HCT116 (cell line): ENCODE measurements at regions not wholly inside any gene's neighbourhood (a gene's known extent, or its start where the extent isn't known, plus 50 kb on each side); places are given as distances from the start of the nearest gene placed in this dataset.

ENCODE experiments used
- ATAC-seq: fragments of 200-7000 bp; cut with Tn5 transposase; 2 replicates; pipeline ENCODE4 v1.9.1; 2020; ENCODE audit warnings: mild to moderate bottlenecking, moderate library complexity
- BruUV-seq: library from RNA; stranded (reverse); fragments of 400-500 nt; replicated peaks from 2 replicates; lab custom pipeline; 2021; lab: Mats Ljungman, UMichigan
- CTCF ChIA-PET: fragments of 300-600 bp; sonication (Branson Sonifier 250); formaldehyde crosslinking; loops from one replicate; lab custom pipeline; 2021; ENCODE audit warnings: antibody characterized with exemption; lab: Charles Lee
- POLR2A ChIA-PET: fragments of 300-600, 350-600 bp; sonication (Branson Sonifier 250); formaldehyde crosslinking; loops from one replicate; lab custom pipeline; 2021; ENCODE audit warnings: antibody characterized with exemption; lab: Charles Lee
- RAD21 ChIA-PET, 2 experiments: fragments of 300-600 bp; sonication (Branson Sonifier 250); formaldehyde crosslinking; loops; one replicate each; lab custom pipeline; 2023; ENCODE audit warnings: low total read pairs in 2 of 2; ENCODE audit not compliant: uncharacterized antibody in 2 of 2, unreplicated experiment in 2 of 2, low non-redundant PET in 1 of 2; lab: Charles Lee
- DNase-seq: peaks from one replicate; pipeline ENCODE4 v3.0.0-alpha.2; 2010; ENCODE audit warnings: low read depth, low spot score
- H2AFZ ChIP-seq: fragments of 200-600 bp; shearing (Covaris generic), sonication (generic); 2 replicates; pipeline ENCODE4 v1.6.1; 2017; ENCODE audit warnings: low read depth, mixed run types, mixed read lengths, antibody characterized with exemption, low read length; ENCODE audit not compliant: poor library complexity, severe bottlenecking
- H3K27ac ChIP-seq: 2 replicates; pipeline ENCODE4 v1.5.1; 2012; ENCODE audit warnings: low read depth, low read length
- H3K27me3 ChIP-seq: fragments of 200-600 bp; sonication (generic); 2 replicates; pipeline ENCODE4 v1.6.1; 2016; ENCODE audit warnings: mixed run types, low read length, mixed read lengths; ENCODE audit not compliant: insufficient read depth
- H3K36me3 ChIP-seq, 2 experiments: fragments of 200-500 bp in 1 of 2; fragments of 200-600 bp in 1 of 2; sonication (Bioruptor generic) in 1 of 2; sonication (generic) in 1 of 2; 2 replicates each; pipeline versions ENCODE4 v1.5.1 to v1.6.1; 2014 to 2016; ENCODE audit warnings: low read length in 2 of 2, inconsistent platforms in 1 of 2, mixed read lengths in 1 of 2, mixed run types in 1 of 2; ENCODE audit not compliant: insufficient read depth in 2 of 2, control insufficient read depth in 1 of 2
- H3K4me1 ChIP-seq, 2 experiments: fragments of 200-600 bp in 1 of 2; sonication (generic) in 1 of 2; 2 replicates each; pipeline versions ENCODE4 v1.5.1 to v1.6.1; 2012 to 2017; ENCODE audit warnings: low read length in 2 of 2, inconsistent platforms in 1 of 2, mild to moderate bottlenecking in 1 of 2, mixed read lengths in 1 of 2, mixed run types in 1 of 2, moderate library complexity in 1 of 2; ENCODE audit not compliant: insufficient read depth in 2 of 2, control insufficient read depth in 1 of 2
- H3K4me2 ChIP-seq: fragments of 200-600 bp; sonication (generic); 2 replicates; pipeline ENCODE4 v1.6.1; 2017; ENCODE audit warnings: mixed run types, low read length, mixed read lengths
- H3K4me3 ChIP-seq, 2 experiments: fragments of 200-600 bp in 1 of 2; sonication (generic) in 1 of 2; replicated peaks in 1 of 2; 2 replicates each; pipeline ENCODE4 v1.5.1; 2011 to 2016; ENCODE audit warnings: low read length in 2 of 2, control low read depth in 1 of 2, low read depth in 1 of 2, mild to moderate bottlenecking in 1 of 2, mixed read lengths in 1 of 2, mixed run types in 1 of 2
- H3K79me2 ChIP-seq: fragments of 200-600 bp; sonication (generic); 2 replicates; pipeline ENCODE4 v1.6.1; 2017; ENCODE audit warnings: mild to moderate bottlenecking, mixed run types, low read length, moderate library complexity, mixed read lengths; ENCODE audit not compliant: insufficient read depth
- H3K9ac ChIP-seq: fragments of 200-600 bp; sonication (generic); 2 replicates; pipeline ENCODE4 v1.6.1; 2016; ENCODE audit warnings: low read length, mixed read lengths
- H3K9me2 ChIP-seq: fragments of 200-600 bp; sonication (generic), shearing (Covaris generic); 2 replicates; pipeline ENCODE4 v1.6.1; 2017; ENCODE audit warnings: mixed run types, mild to moderate bottlenecking, moderate library complexity; ENCODE audit not compliant: insufficient read depth
- H3K9me3 ChIP-seq, 2 experiments: fragments of 200-500 bp in 1 of 2; fragments of 200-600 bp in 1 of 2; sonication (Bioruptor generic) in 1 of 2; sonication (generic) in 1 of 2; 2 replicates each; pipeline ENCODE4 v1.6.1; 2014 to 2017; ENCODE audit warnings: low read length in 2 of 2, mixed read lengths in 2 of 2, inconsistent platforms in 1 of 2, low read depth in 1 of 2, mild to moderate bottlenecking in 1 of 2, mixed run types in 1 of 2, moderate library complexity in 1 of 2; ENCODE audit not compliant: control insufficient read depth in 1 of 2, insufficient read depth in 1 of 2
- H4K20me1 ChIP-seq: fragments of 200-600 bp; sonication (generic), shearing (Covaris generic); 2 replicates; pipeline ENCODE4 v1.6.1; 2017; ENCODE audit warnings: mixed run types, mild to moderate bottlenecking, moderate library complexity; ENCODE audit not compliant: insufficient read depth
- CBX3 ChIP-seq: IDR thresholded peaks from 2 replicates; pipeline ENCODE4 v1.6.1; 2012; ENCODE audit warnings: low read depth
- ELF1 ChIP-seq: IDR thresholded peaks from 2 replicates; pipeline ENCODE4 v1.6.1; 2012; ENCODE audit warnings: low read depth, borderline replicate concordance
- EZH2 ChIP-seq: fragments of 200-600 bp; sonication (generic); IDR thresholded peaks from 2 replicates; pipeline ENCODE4 v1.6.1; 2017; ENCODE audit warnings: antibody characterized with exemption, mixed run types
- EZH2phosphoT487 ChIP-seq: fragments of 200-600 bp; IDR thresholded peaks from 2 replicates; pipeline ENCODE4 v1.6.1; 2018; ENCODE audit warnings: antibody characterized with exemption, borderline replicate concordance
- JUND ChIP-seq: IDR thresholded peaks from 2 replicates; pipeline ENCODE4 v1.6.1; 2012
- POLR2AphosphoS5 ChIP-seq: IDR thresholded peaks from 2 replicates; pipeline ENCODE4 v1.6.1; 2011; ENCODE audit warnings: mild to moderate bottlenecking, low read depth, low read length, moderate library complexity
- RAD21 ChIP-seq: IDR thresholded peaks from 2 replicates; pipeline ENCODE4 v1.6.1; 2012; ENCODE audit warnings: low read depth, mild to moderate bottlenecking
- SP1 ChIP-seq: IDR thresholded peaks from 2 replicates; pipeline ENCODE4 v1.6.1; 2012; ENCODE audit warnings: low read depth
- SRF ChIP-seq: IDR thresholded peaks from 2 replicates; pipeline ENCODE4 v1.6.1; 2012; ENCODE audit warnings: low read depth
- YY1 ChIP-seq: IDR thresholded peaks from 2 replicates; pipeline ENCODE4 v1.6.1; 2011; ENCODE audit warnings: low read length, low read depth, moderate library complexity, mild to moderate bottlenecking; ENCODE audit not compliant: insufficient replicate concordance; ENCODE audit errors: extremely low read depth
- ZNF274 ChIP-seq: fragments of 200-500 bp; sonication (Bioruptor generic); IDR thresholded peaks from 2 replicates; pipeline ENCODE4 v1.6.1; 2014; ENCODE audit warnings: mild to moderate bottlenecking, low read depth, low read length, inconsistent platforms
- intact Hi-C: fragments of 100-400 bp; cut with micrococcal nuclease; formaldehyde crosslinking; loops from 2 replicates; pipeline ENCODE4 v1.10.0; 2022
- TF ChIP-seq, protein P1 (sequence below): IDR thresholded peaks from 2 replicates; pipeline ENCODE4 v1.6.1; 2012
- TF ChIP-seq, protein P2 (sequence below): IDR thresholded peaks from 2 replicates; pipeline ENCODE4 v1.6.1; 2012
- TF ChIP-seq, protein P3 (sequence below): IDR thresholded peaks from 2 replicates; pipeline ENCODE4 v1.6.1; 2012; ENCODE audit warnings: low read depth
- TF ChIP-seq, protein P4 (sequence below): IDR thresholded peaks from 2 replicates; pipeline ENCODE4 v1.6.1; 2011; ENCODE audit warnings: mild to moderate bottlenecking, low read length, moderate library complexity; ENCODE audit not compliant: insufficient replicate concordance; ENCODE audit errors: extremely low read depth

DNA sequence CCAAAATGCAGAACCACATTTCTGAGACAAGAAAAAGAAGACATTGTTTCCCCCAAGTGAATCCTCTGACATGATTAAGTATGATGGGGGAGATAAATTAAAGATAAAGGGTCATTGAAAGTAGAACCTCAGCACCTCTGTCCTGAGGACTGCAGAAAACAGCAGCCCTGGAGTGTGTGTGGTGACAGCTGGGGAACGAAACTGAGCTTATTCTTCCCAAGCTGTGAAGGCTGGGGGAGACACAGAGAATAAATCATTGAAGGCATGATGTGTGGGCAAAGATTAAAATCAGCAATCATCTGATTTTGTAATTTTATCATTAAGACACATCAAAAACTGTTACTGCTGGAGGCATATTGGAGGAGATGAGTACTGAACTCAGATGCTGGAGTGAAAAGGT lies 67.5 kb upstream of the GPR6 start:
- Histone ChIP-seq H3K9ac (no peak overlapping the region), H3K36me3 (no peaks in the 10 kb centered on the region), H3K79me2 (no peaks in the 10 kb centered on the region), H2AFZ (no peak overlapping the region), H3K27me3 (no peaks in the 10 kb centered on the region), H3K4me2 (no peak overlapping the region), H3K9me2 (no peaks in the 10 kb centered on the region), H3K4me1 (peaks cover 0 to 7% of the 10 kb centered on the region in 2 experiments; a peak in 2 of 4 replicates), H3K4me3 (no peak overlapping the region), H3K9me3 (no peaks in the 10 kb centered on the region), H3K27ac (no peak overlapping the region), H4K20me1 (no peaks in the 10 kb centered on the region)
- DNase-seq (no peak), ATAC-seq (no peak)
- CTCF ChIA-PET, result no interaction called here
- no peak for TF ChIP-seq EZH2
- no peak for TF ChIP-seq SRF
- TF ChIP-seq, protein P1, sequence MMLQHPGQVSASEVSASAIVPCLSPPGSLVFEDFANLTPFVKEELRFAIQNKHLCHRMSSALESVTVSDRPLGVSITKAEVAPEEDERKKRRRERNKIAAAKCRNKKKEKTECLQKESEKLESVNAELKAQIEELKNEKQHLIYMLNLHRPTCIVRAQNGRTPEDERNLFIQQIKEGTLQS, result no peak
- TF ChIP-seq SP1, result no peak
- TF ChIP-seq ZNF274, result no peak
- RAD21 ChIA-PET, result no interaction called here
- POLR2A ChIA-PET, result no interaction called here
- intact Hi-C loops, result no loop called here
- BruUV-seq, result no TSS peak

DNA sequence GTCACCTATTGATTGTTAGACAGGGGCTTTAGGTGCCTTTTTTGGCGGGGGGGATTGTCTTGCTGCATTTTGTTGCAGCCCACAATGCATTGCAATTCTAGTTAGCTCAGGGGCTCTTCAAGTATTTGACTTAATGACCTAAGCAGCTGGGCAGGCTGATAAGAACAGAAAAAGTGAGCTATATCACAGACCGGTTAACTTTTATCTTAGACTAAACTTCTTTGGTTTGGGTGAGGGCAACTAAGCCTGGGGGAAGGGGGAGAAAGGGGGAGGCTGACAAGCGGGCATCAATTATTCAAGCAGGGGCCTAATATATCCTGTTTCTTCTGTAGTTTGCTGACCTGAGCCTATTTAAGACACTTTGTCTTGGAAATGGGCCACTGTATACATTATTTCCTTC lies 66.0 kb upstream of the GPR6 start:
- no TSS peak for BruUV-seq
- RAD21 ChIA-PET, result no interaction called here

More for the DNA sequence above, 66.0 kb upstream of the GPR6 start:
- TF ChIP-seq CBX3, result no peak
- TF ChIP-seq, protein P2, sequence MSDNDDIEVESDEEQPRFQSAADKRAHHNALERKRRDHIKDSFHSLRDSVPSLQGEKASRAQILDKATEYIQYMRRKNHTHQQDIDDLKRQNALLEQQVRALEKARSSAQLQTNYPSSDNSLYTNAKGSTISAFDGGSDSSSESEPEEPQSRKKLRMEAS, result no peak
- no peak for TF ChIP-seq ELF1
- TF ChIP-seq, protein P3, sequence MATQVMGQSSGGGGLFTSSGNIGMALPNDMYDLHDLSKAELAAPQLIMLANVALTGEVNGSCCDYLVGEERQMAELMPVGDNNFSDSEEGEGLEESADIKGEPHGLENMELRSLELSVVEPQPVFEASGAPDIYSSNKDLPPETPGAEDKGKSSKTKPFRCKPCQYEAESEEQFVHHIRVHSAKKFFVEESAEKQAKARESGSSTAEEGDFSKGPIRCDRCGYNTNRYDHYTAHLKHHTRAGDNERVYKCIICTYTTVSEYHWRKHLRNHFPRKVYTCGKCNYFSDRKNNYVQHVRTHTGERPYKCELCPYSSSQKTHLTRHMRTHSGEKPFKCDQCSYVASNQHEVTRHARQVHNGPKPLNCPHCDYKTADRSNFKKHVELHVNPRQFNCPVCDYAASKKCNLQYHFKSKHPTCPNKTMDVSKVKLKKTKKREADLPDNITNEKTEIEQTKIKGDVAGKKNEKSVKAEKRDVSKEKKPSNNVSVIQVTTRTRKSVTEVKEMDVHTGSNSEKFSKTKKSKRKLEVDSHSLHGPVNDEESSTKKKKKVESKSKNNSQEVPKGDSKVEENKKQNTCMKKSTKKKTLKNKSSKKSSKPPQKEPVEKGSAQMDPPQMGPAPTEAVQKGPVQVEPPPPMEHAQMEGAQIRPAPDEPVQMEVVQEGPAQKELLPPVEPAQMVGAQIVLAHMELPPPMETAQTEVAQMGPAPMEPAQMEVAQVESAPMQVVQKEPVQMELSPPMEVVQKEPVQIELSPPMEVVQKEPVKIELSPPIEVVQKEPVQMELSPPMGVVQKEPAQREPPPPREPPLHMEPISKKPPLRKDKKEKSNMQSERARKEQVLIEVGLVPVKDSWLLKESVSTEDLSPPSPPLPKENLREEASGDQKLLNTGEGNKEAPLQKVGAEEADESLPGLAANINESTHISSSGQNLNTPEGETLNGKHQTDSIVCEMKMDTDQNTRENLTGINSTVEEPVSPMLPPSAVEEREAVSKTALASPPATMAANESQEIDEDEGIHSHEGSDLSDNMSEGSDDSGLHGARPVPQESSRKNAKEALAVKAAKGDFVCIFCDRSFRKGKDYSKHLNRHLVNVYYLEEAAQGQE, result no peak
- no peak for TF ChIP-seq EZH2phosphoT487
- TF ChIP-seq, protein P1, result no peak
- TF ChIP-seq SRF, result no peak
- TF ChIP-seq, protein P4, sequence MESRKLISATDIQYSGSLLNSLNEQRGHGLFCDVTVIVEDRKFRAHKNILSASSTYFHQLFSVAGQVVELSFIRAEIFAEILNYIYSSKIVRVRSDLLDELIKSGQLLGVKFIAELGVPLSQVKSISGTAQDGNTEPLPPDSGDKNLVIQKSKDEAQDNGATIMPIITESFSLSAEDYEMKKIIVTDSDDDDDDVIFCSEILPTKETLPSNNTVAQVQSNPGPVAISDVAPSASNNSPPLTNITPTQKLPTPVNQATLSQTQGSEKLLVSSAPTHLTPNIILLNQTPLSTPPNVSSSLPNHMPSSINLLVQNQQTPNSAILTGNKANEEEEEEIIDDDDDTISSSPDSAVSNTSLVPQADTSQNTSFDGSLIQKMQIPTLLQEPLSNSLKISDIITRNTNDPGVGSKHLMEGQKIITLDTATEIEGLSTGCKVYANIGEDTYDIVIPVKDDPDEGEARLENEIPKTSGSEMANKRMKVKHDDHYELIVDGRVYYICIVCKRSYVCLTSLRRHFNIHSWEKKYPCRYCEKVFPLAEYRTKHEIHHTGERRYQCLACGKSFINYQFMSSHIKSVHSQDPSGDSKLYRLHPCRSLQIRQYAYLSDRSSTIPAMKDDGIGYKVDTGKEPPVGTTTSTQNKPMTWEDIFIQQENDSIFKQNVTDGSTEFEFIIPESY, result no peak
- no peak for TF ChIP-seq POLR2AphosphoS5
- TF ChIP-seq RAD21, result no peak
- no peak for TF ChIP-seq JUND
- no peak for TF ChIP-seq YY1
- Histone ChIP-seq H3K4me2 (no peak overlapping the region), H3K79me2 (no peaks in the 10 kb centered on the region), H3K9ac (no peak overlapping the region), H3K27ac (no peak overlapping the region), H4K20me1 (no peaks in the 10 kb centered on the region), H3K4me3 (no peak overlapping the region), H3K27me3 (no peaks in the 10 kb centered on the region), H3K9me2 (no peaks in the 10 kb centered on the region), H3K9me3 (no peaks in the 10 kb centered on the region), H2AFZ (no peak overlapping the region), H3K36me3 (no peaks in the 10 kb centered on the region), H3K4me1 (peaks cover 0 to 7% of the 10 kb centered on the region in 2 experiments; a peak in 2 of 4 replicates)
- ChIA-PET CTCF (no interaction called here), POLR2A (no interaction called here)
- intact Hi-C loops, result no loop called here
- ATAC-seq (no peak), DNase-seq (no peak)
